Astrocyte (in vitro differentiated cells and primary cell): ENCODE measurements at regions not wholly inside any gene's neighbourhood (a gene's known extent, or its start where the extent isn't known, plus 50 kb on each side); places are given as distances from the start of the nearest gene placed in this dataset.

Experiments
- CTCF ChIP-seq: IDR thresholded peaks from 2 replicates; pipeline ENCODE4 v1.5.1; 2011; ENCODE audit warnings: low read depth, mild to moderate bottlenecking, inconsistent platforms, low read length, moderate library complexity; ENCODE audit not compliant: insufficient read depth
- EZH2 ChIP-seq: IDR thresholded peaks from 2 replicates; pipeline ENCODE4 v1.6.1; 2012; ENCODE audit warnings: mild to moderate bottlenecking, low read length, inconsistent platforms; ENCODE audit not compliant: insufficient read depth

GRCh38 chr5:61802456-61802855 lies 470.4 kb downstream of the ZSWIM6 start:
- no peak for TF ChIP-seq CTCF
- TF ChIP-seq EZH2 = no peak
